Activated effector memory CD4-positive, alpha-beta T cell treated with anti-CD3 and anti-CD28 coated beads, Interleukin-2, amount 50 U/mL, for 16 hours (primary cell): ENCODE measurements at regions not wholly inside any gene's neighbourhood (a gene's known extent, or its start where the extent isn't known, plus 50 kb on each side); places are given as distances from the start of the nearest gene placed in this dataset.
A peak's percentile ranks its signal among the peaks of the same experiment; 100 is the strongest.

Experiments
- DNase-seq: peaks from one replicate; pipeline ENCODE4 v3.0.0-alpha.2; 2020

DNA sequence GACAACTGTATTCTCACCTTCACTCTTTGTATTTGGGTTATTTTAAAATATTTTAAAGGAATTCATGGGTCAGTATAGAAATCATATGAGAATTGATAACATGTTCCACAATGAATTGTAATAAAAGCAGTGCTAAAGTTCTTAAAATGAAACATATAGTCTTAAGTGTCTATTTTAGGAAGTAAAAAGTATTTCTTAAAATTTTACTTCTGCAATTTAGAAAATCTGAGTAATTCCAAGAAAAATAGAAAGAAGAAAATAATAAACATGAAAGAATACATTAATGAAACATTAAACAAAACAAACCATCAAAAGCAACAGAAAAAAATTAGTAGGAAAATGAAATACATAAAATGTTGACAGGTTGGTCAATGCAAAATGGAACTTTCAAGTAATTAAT, 332.4 kb downstream of the ETS1 start:
- no peak for DNase-seq

- DNase-seq, result no peak
Measured at GRCh38 chr11:128251140-128251539, 336.2 kb downstream of the ETS1 start.

GRCh38 chr11:128250482-128250881, 336.9 kb downstream of the ETS1 start:
- DNase-seq, result no peak

GRCh38 chr11:128246810-128247594, 340.4 kb downstream of the ETS1 start:
- no peak for DNase-seq

DNA sequence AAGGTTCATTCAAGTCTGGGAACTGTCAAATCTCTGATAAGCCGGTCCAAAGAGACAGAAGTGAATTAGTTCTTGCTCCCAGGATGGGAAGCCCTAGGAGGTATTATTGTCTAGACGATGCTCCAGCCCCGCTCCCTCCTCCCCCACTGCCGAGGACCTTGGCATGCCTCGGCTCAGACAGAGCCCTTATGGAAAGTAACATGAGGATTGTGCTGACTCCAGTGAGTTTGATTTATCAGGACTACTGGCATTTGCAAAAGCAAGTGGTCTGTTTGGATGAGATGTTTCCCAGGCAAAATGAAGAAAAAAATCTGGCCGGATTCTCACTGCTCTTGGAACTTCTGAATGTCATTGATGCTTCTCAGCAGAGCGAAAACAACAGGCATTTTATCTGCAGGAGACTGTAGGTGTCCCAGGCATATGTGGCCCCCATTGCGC, 341.0 kb downstream of the ETS1 start:
- DNase-seq, result no peak

GRCh38 chr11:128244871-128245270, 342.5 kb downstream of the ETS1 start:
- DNase-seq, result no peak

DNA sequence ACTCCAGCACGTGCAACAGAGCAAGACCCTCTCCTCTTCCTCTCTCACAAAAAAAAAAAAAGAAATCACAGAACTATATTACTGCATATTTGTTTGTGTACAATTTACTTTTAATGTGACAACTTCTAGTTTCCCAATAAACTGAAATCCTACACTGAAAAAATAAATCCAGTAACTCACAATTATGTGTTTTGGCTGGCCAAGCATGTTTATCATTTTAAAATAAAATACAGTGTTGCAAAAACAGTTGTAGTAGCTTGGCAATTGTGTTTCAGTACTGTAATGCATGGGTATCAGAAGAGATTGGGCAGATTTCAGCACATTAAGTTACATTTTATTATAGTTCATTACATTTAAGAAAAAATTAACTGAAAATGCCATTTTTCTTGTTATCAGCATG, 344.9 kb downstream of the ETS1 start:
- no peak for DNase-seq

DNA sequence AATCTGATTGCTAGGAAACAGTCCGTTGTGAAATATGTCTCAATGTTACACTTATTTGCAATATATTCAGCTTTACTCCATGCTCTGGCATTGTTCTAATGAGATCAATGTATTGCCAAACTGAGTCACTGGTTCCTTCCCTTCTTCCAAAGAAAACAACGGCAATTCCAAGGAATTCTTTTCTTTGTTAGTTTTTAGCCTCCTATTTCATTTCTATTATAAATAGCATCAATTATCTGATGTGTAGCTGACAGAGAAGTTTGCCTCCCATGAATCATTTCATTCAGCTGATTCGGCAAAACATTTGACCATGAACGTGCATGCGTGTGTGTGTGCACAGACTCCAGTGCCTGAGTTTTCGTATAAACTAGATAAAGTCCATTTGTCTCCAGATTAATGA, 346.8 kb downstream of the ETS1 start:
- DNase-seq, result no peak

GRCh38 chr11:128239306-128239705, 348.1 kb downstream of the ETS1 start:
- DNase-seq, result no peak

GRCh38 chr11:128238521-128239265, 348.7 kb downstream of the ETS1 start:
- no peak for DNase-seq

- no peak for DNase-seq
Measured at GRCh38 chr11:128236506-128237498, 350.6 kb downstream of the ETS1 start.

- no peak for DNase-seq
Measured at GRCh38 chr11:128235958-128236357, 351.4 kb downstream of the ETS1 start.

- no peak for DNase-seq
Measured at GRCh38 chr11:128235426-128235825, 351.9 kb downstream of the ETS1 start.

GRCh38 chr11:128234143-128234542, 353.2 kb downstream of the ETS1 start:
- no peak for DNase-seq

GRCh38 chr11:128232588-128232987, 354.8 kb downstream of the ETS1 start:
- DNase-seq, result peak; percentile 80

- DNase-seq, result no peak
Measured at GRCh38 chr11:128231845-128232410, 355.4 kb downstream of the ETS1 start.

GRCh38 chr11:128227466-128227865, 359.9 kb downstream of the ETS1 start:
- no peak for DNase-seq

DNA sequence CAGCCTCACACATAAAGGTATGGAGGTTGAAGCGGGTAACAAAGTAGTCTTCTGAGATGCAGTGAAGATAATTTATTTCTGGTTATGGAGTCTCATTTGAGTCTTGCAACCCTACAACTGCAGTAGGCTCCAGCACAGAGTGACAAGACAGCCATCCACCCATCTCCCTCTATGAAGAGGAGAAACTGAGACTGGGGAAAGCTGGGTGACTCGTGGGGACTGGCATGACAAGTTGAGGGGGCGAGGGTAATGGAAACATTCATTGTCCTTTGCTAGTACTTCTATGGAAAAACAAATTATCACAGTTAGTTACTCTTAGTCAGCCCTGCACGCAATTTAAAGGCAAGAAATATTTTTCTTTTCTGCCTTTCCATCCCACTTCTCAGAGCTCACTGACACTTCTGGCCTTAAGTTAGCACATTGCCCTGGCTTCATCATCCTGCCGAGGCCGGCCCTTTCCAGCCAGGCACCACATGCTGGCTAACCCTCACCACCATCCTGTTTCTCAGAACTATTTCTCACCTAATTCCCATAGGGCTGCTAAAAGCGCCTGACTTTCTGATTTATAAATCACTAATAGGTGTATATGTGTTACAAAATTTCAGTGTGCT, 361.1 kb downstream of the ETS1 start:
- peak; percentile 66 for DNase-seq

DNA sequence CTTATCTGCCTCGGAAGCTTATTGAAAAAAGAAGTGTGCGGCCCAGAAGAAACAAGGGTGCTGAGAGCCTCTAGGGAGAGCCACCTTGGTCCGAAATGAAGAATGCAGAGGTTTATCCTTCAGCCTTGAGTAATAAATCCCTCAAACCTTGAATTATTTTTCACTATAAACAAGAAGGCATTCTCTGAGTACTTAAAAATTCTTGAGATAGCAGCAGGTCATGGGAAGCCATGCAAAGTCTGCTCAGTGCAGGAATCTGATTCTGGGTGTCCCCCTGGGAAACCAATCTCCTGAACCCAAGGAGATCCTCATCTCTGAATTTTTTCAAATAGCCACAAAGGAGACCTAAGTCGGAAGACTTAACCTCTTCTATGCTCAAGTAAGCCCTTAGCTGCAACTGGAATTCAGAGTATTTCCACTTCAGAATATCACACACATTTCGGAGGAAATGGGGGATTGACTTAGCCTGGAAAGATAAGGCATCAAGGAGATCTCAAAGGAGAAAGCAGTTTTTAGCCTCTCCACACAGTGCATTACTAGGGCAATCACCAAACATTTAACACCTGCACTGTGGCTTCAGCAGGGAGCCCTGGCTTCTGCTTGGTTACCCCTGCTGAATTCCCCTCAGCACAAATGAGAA, 365.0 kb downstream of the ETS1 start:
- no peak for DNase-seq

GRCh38 chr11:128219731-128220120, 367.6 kb downstream of the ETS1 start:
- no peak for DNase-seq

DNA sequence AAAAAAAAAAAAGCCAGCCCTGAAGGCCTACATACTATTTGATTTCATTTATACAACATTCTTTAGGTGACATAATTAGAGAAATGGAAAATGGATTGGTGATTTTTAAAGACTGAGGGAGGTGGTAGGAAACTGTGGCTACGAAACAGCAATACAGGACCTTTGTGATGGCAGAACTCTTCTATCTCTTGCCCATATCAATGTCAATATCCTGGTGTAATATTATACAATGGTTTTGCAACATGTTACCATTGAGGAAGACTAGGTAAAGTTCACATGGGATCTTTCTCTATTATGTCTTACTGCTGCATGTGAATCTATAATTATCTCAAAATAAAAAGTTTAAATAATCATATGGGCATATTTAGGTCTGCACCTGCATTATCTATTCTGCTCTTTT, 371.2 kb downstream of the ETS1 start:
- DNase-seq, result no peak
